CD4-positive, alpha-beta T cell treated with Interleukin-10 for 1 hour (primary cell): ENCODE measurements at regions not wholly inside any gene's neighbourhood (a gene's known extent, or its start where the extent isn't known, plus 50 kb on each side); places are given as distances from the start of the nearest gene placed in this dataset.

Source experiments
- DNase-seq: peaks from one replicate; pipeline ENCODE4 v3.0.0-alpha.2; 2020

- no peak for DNase-seq
Measured at GRCh38 chr1:187454010-187454409, 625.3 kb downstream of the PLA2G4A start.

- no peak for DNase-seq
Measured at GRCh38 chr1:187456446-187456845, 627.7 kb downstream of the PLA2G4A start.

- no peak for DNase-seq
Measured at GRCh38 chr1:187460093-187460492, 631.3 kb downstream of the PLA2G4A start.

GRCh38 chr1:187464320-187464719 is 635.6 kb downstream of the PLA2G4A start:
- DNase-seq: no peak

GRCh38 chr1:187465441-187465840 is 636.7 kb downstream of the PLA2G4A start:
- DNase-seq: no peak

GRCh38 chr1:187469836-187470235 is 641.1 kb downstream of the PLA2G4A start:
- DNase-seq: no peak

- no peak for DNase-seq
Measured at GRCh38 chr1:187471555-187471954, 642.8 kb downstream of the PLA2G4A start.

GRCh38 chr1:187474336-187474735 is 645.6 kb downstream of the PLA2G4A start:
- no peak for DNase-seq

- DNase-seq: no peak
Measured at GRCh38 chr1:187476671-187477070, 647.9 kb downstream of the PLA2G4A start.

- no peak for DNase-seq
Measured at GRCh38 chr1:187477103-187477502, 648.4 kb downstream of the PLA2G4A start.

- DNase-seq: no peak
Measured at GRCh38 chr1:187477535-187477934, 648.8 kb downstream of the PLA2G4A start.

- DNase-seq: no peak
Measured at GRCh38 chr1:187481581-187482148, 652.9 kb downstream of the PLA2G4A start.

GRCh38 chr1:187490266-187490665 is 661.5 kb downstream of the PLA2G4A start:
- no peak for DNase-seq

GRCh38 chr1:187491082-187491720 is 662.5 kb downstream of the PLA2G4A start:
- DNase-seq: no peak

- no peak for DNase-seq
Measured at GRCh38 chr1:187498028-187498427, 669.3 kb downstream of the PLA2G4A start.

- DNase-seq: no peak
Measured at GRCh38 chr1:187504779-187505178, 676.0 kb downstream of the PLA2G4A start.

- no peak for DNase-seq
Measured at GRCh38 chr1:187509091-187509490, 680.3 kb downstream of the PLA2G4A start.

GRCh38 chr1:187513190-187513589 is 684.4 kb downstream of the PLA2G4A start:
- DNase-seq: no peak

GRCh38 chr1:187514110-187514509 is 685.4 kb downstream of the PLA2G4A start:
- DNase-seq: no peak

- no peak for DNase-seq
Measured at GRCh38 chr1:187516874-187517273, 688.1 kb downstream of the PLA2G4A start.

GRCh38 chr1:187517546-187517945 is 688.8 kb downstream of the PLA2G4A start:
- DNase-seq: no peak

GRCh38 chr1:187527346-187527745 is 698.6 kb downstream of the PLA2G4A start:
- no peak for DNase-seq

- no peak for DNase-seq
Measured at GRCh38 chr1:187537936-187538335, 709.2 kb downstream of the PLA2G4A start.

GRCh38 chr1:187549540-187549939 is 720.8 kb downstream of the PLA2G4A start:
- DNase-seq: no peak

- no peak for DNase-seq
Measured at GRCh38 chr1:187551061-187551460, 722.3 kb downstream of the PLA2G4A start.
